IPS DF 6.9 (cell line): ENCODE measurements at regions not wholly inside any gene's neighbourhood (a gene's known extent, or its start where the extent isn't known, plus 50 kb on each side); places are given as distances from the start of the nearest gene placed in this dataset.
"Not testable (repeated sequence)": the region's sequence is repeated elsewhere in the genome, so short reads cannot be mapped to it uniquely, and the experiment has no call there.

Source experiments
- DNase-seq: peaks from one replicate; pipeline ENCODE4 v3.0.0-alpha.2; 2013; ENCODE audit warnings: low read depth, low spot score
- H3K27ac ChIP-seq: one replicate; pipeline ENCODE4 v1.5.1; 2013; ENCODE audit warnings: low read length, control low read depth
- H3K27me3 ChIP-seq: 2 replicates; pipeline ENCODE4 v1.6.1; 2013; ENCODE audit warnings: mild to moderate bottlenecking, low read length; ENCODE audit not compliant: control insufficient read depth, insufficient read depth
- H3K36me3 ChIP-seq: 2 replicates; pipeline ENCODE4 v1.6.1; 2013; ENCODE audit warnings: low read length; ENCODE audit not compliant: control insufficient read depth, insufficient read depth
- H3K4me1 ChIP-seq: 2 replicates; pipeline ENCODE4 v1.6.1; 2013; ENCODE audit warnings: low read length; ENCODE audit not compliant: control insufficient read depth, insufficient read depth
- H3K4me3 ChIP-seq: 2 replicates; pipeline ENCODE4 v1.5.1; 2013; ENCODE audit warnings: mild to moderate bottlenecking, low read length
- H3K9me3 ChIP-seq: 2 replicates; pipeline ENCODE4 v1.6.1; 2013; ENCODE audit warnings: low read length, inconsistent platforms; ENCODE audit not compliant: control insufficient read depth, insufficient read depth
- WGBS: extraction: QIAGEN DNeasy Blood & Tissue Kit; methylation state at CpG from one replicate; pipeline ENCODE4 v1.1.7; 2013; ENCODE audit warnings: mixed read lengths, missing lambda C conversion rate; ENCODE audit not compliant: insufficient read length, insufficient coverage; 5-methylcytosine and 5-hydroxymethylcytosine counted together

GRCh38 chr5:84961193-84961592, 576.5 kb upstream of the EDIL3 start:
- DNase-seq = no peak
- H3K27ac ChIP-seq = no peak overlapping the region

GRCh38 chr5:84961903-84962302, 577.2 kb upstream of the EDIL3 start:
- Histone ChIP-seq H3K27me3 (no peaks in the 10 kb centered on the region), H3K9me3 (no peaks in the 10 kb centered on the region), H3K4me3 (no peak overlapping the region), H3K4me1 (no peaks in the 10 kb centered on the region), H3K36me3 (no peaks in the 10 kb centered on the region), H3K27ac (no peak overlapping the region)
- no CpG with 5 or more reads among the region's 3 CpGs for WGBS
- no peak for DNase-seq

More at GRCh38 chr5:84961193-84961592, 576.5 kb upstream of the EDIL3 start:
- no peaks in the 10 kb centered on the region for H3K9me3 ChIP-seq
- H3K27me3 ChIP-seq = no peaks in the 10 kb centered on the region
- WGBS = no CpG with 5 or more reads among the region's 9 CpGs
- H3K4me1 ChIP-seq = no peaks in the 10 kb centered on the region
- H3K4me3 ChIP-seq = no peak overlapping the region
- no peaks in the 10 kb centered on the region for H3K36me3 ChIP-seq

- DNase-seq = no peak
Measured at GRCh38 chr5:84983093-84983492, 598.4 kb upstream of the EDIL3 start.

GRCh38 chr5:84985148-84985547, 600.5 kb upstream of the EDIL3 start:
- WGBS = no CpG with 5 or more reads among the region's 3 CpGs
- H3K36me3 ChIP-seq = no peaks in the 10 kb centered on the region

More at GRCh38 chr5:84983093-84983492, 598.4 kb upstream of the EDIL3 start:
- Histone ChIP-seq H3K36me3 (no peaks in the 10 kb centered on the region), H3K27ac (no peak overlapping the region), H3K4me1 (no peaks in the 10 kb centered on the region), H3K27me3 (no peaks in the 10 kb centered on the region), H3K4me3 (no peak overlapping the region), H3K9me3 (no peaks in the 10 kb centered on the region)
- WGBS = no CpG with 5 or more reads among the region's 2 CpGs

GRCh38 chr5:84986688-84987087, 602.0 kb upstream of the EDIL3 start:
- Histone ChIP-seq H3K36me3 (no peaks in the 10 kb centered on the region), H3K9me3 (no peaks in the 10 kb centered on the region), H3K4me1 (no peaks in the 10 kb centered on the region), H3K4me3 (no peak overlapping the region), H3K27ac (no peak overlapping the region), H3K27me3 (no peaks in the 10 kb centered on the region)
- WGBS = no CpG with 5 or more reads among the region's 7 CpGs
- no peak for DNase-seq

More at GRCh38 chr5:84985148-84985547, 600.5 kb upstream of the EDIL3 start:
- Histone ChIP-seq H3K9me3 (no peaks in the 10 kb centered on the region), H3K27me3 (no peaks in the 10 kb centered on the region), H3K4me1 (no peaks in the 10 kb centered on the region), H3K4me3 (no peak overlapping the region), H3K27ac (no peak overlapping the region)
- no peak for DNase-seq

- no peaks in the 10 kb centered on the region for H3K36me3 ChIP-seq
- H3K27ac ChIP-seq = no peak overlapping the region
- no peak overlapping the region for H3K4me3 ChIP-seq
- no peaks in the 10 kb centered on the region for H3K4me1 ChIP-seq
- no peaks in the 10 kb centered on the region for H3K9me3 ChIP-seq
- DNase-seq = no peak
- no peaks in the 10 kb centered on the region for H3K27me3 ChIP-seq
Measured at GRCh38 chr5:85000671-85001070, 616.0 kb upstream of the EDIL3 start.

GRCh38 chr5:85002026-85002425, 617.3 kb upstream of the EDIL3 start:
- H3K9me3 ChIP-seq, DNase-seq, H3K4me1 ChIP-seq, H3K4me3 ChIP-seq, H3K27ac ChIP-seq, H3K27me3 ChIP-seq, H3K36me3 ChIP-seq: not testable (repeated sequence)
- WGBS = no CpG with 5 or more reads among the region's 9 CpGs

- no peaks in the 10 kb centered on the region for H3K4me1 ChIP-seq
- WGBS = no CpG with 5 or more reads among the region's 4 CpGs
- no peaks in the 10 kb centered on the region for H3K9me3 ChIP-seq
- no peaks in the 10 kb centered on the region for H3K36me3 ChIP-seq
- H3K4me3 ChIP-seq = no peak overlapping the region
- no peaks in the 10 kb centered on the region for H3K27me3 ChIP-seq
- no peak overlapping the region for H3K27ac ChIP-seq
- no peak for DNase-seq
Measured at GRCh38 chr5:85010014-85010562, 625.4 kb upstream of the EDIL3 start.

- no CpG with 5 or more reads among the region's 2 CpGs for WGBS
- DNase-seq = no peak
- no peak overlapping the region for H3K4me3 ChIP-seq
Measured at GRCh38 chr5:85017261-85017660, 632.6 kb upstream of the EDIL3 start.

GRCh38 chr5:85030316-85031084, 645.8 kb upstream of the EDIL3 start:
- no peaks in the 10 kb centered on the region for H3K9me3 ChIP-seq
- no peaks in the 10 kb centered on the region for H3K36me3 ChIP-seq
- no peak overlapping the region for H3K27ac ChIP-seq
- no peaks in the 10 kb centered on the region for H3K4me1 ChIP-seq
- H3K4me3 ChIP-seq = no peak overlapping the region
- no peaks in the 10 kb centered on the region for H3K27me3 ChIP-seq
- no peak for DNase-seq

More at GRCh38 chr5:85017261-85017660, 632.6 kb upstream of the EDIL3 start:
- Histone ChIP-seq H3K36me3 (no peaks in the 10 kb centered on the region), H3K27me3 (no peaks in the 10 kb centered on the region), H3K27ac (no peak overlapping the region), H3K9me3 (no peaks in the 10 kb centered on the region), H3K4me1 (no peaks in the 10 kb centered on the region)

GRCh38 chr5:85049020-85049419, 664.3 kb upstream of the EDIL3 start:
- Histone ChIP-seq H3K4me1 (no peaks in the 10 kb centered on the region), H3K9me3 (no peaks in the 10 kb centered on the region), H3K27ac (no peak overlapping the region), H3K27me3 (no peaks in the 10 kb centered on the region), H3K36me3 (no peaks in the 10 kb centered on the region), H3K4me3 (no peak overlapping the region)
- peak; percentile 22 for DNase-seq
- WGBS = no CpG with 5 or more reads among the region's 1 CpG
